K562 (cell line): ENCODE measurements at regions not wholly inside any gene's neighbourhood (a gene's known extent, or its start where the extent isn't known, plus 50 kb on each side); places are given as distances from the start of the nearest gene placed in this dataset.

Experiments
- BRD9 ChIP-seq: fragments of 450-650 bp; IDR thresholded peaks from 2 replicates; pipeline ENCODE4 v1.6.1; 2018; ENCODE audit warnings: low read depth; ENCODE audit not compliant: partially characterized antibody
- EGR1 ChIP-seq: fragments of 450-650 bp; conservative IDR thresholded peaks from 2 replicates; pipeline ENCODE4 v1.6.1; 2017; ENCODE audit warnings: mild to moderate bottlenecking
- MAX ChIP-seq: sonication (generic); formaldehyde crosslinking; IDR thresholded peaks from 2 replicates; pipeline ENCODE4 v1.9.0; 2022; ENCODE audit warnings: mild to moderate bottlenecking, missing genetic modification reagents
- MGA ChIP-seq: fragments of 450-650 bp; IDR thresholded peaks from 2 replicates; pipeline ENCODE4 v1.6.1; 2016; ENCODE audit warnings: mild to moderate bottlenecking, moderate library complexity
- MIER1 ChIP-seq: fragments of 450-650 bp; IDR thresholded peaks from 2 replicates; pipeline ENCODE4 v1.6.1; 2016; ENCODE audit warnings: antibody characterized with exemption, mild to moderate bottlenecking, low read depth
- MYC ChIP-seq, 2 experiments: fragments of 250-450 bp in 1 of 2; sonication (Bioruptor Pico) in 1 of 2; IDR thresholded peaks; 2 replicates each; pipeline versions ENCODE4 v1.5.1 to v1.6.1; 2012 to 2021; ENCODE audit warnings: low read depth in 2 of 2, borderline replicate concordance in 1 of 2, improper control_type of control experiment in 1 of 2, low read length in 1 of 2, mild to moderate bottlenecking in 1 of 2, moderate library complexity in 1 of 2
- ZBTB49 ChIP-seq: sonication (generic); formaldehyde crosslinking; IDR thresholded peaks from 2 replicates; pipeline ENCODE4 v1.8.0; 2022; ENCODE audit warnings: missing genetic modification reagents, mild to moderate bottlenecking, borderline replicate concordance
- ZNF165 ChIP-seq: fragments of 250-450 bp; sonication (Bioruptor Pico); IDR thresholded peaks from 2 replicates; pipeline ENCODE4 v1.4.0; 2020; ENCODE audit warnings: borderline replicate concordance

GRCh38 chr19:28614634-28615545 is 598.1 kb downstream of the UQCRFS1 start (continued):
- peak; percentile 73 for TF ChIP-seq MGA
- no peak for TF ChIP-seq BRD9
- 0 out of 2 replicates have a peak, but pooled peaks have one; percentile 44 for TF ChIP-seq MIER1
- TF ChIP-seq MAX = no peak
- TF ChIP-seq ZNF165 (CRISPR knock-in tag) = no peak
- no peak for TF ChIP-seq ZBTB49 (CRISPR knock-in tag)
- TF ChIP-seq MYC (IDR thresholded peaks at IDR 0.05; ENCODE audit: low read depth, low read length) = no peak; the same call in 1 of the 2 replicates
- TF ChIP-seq MYC (CRISPR knock-in tag; IDR thresholded peaks at IDR 0.05; ENCODE audit: borderline replicate concordance, low read depth) = no peak
- TF ChIP-seq EGR1 = no peak
